HepG2 (cell line): ENCODE measurements at regions not wholly inside any gene's neighbourhood (a gene's known extent, or its start where the extent isn't known, plus 50 kb on each side); places are given as distances from the start of the nearest gene placed in this dataset.

Experiments used
- ATAC-seq: fragments of 200-7000 bp; cut with Tn5 transposase; 3 replicates; pipeline ENCODE4 v1.9.1; 2020; ENCODE audit warnings: mild to moderate bottlenecking, moderate library complexity
- BruUV-seq: library from RNA; stranded (reverse); fragments of 400-500 nt; replicated peaks from 2 replicates; lab custom pipeline; 2021; lab: Mats Ljungman, UMichigan
- CTCF ChIA-PET: fragments of 300-600 bp; formaldehyde crosslinking; extraction: SDS; loops from one replicate; lab custom pipeline; 2021; ENCODE audit warnings: low total read pairs, inconsistent platforms, low intra/inter-chr PET ratio; lab: Yijun Ruan, JAX
- POLR2A ChIA-PET: fragments of 350-600 bp; sonication (Branson Sonifier 250); formaldehyde crosslinking; loops from one replicate; lab custom pipeline; 2020; ENCODE audit warnings: antibody characterized with exemption, inconsistent platforms; lab: Yijun Ruan, JAX
- DNase-seq: peaks from one replicate; pipeline ENCODE4 v3.0.0-alpha.2; 2015; ENCODE audit warnings: low spot score
- FAIRE-seq: peaks from 3 replicates; lab custom pipeline; 2011; peaks lifted over from hg19 to GRCh38; lab: Jason Lieb, UNC
- H2AFZ ChIP-seq: one replicate; pipeline ENCODE4 v1.6.1; 2011; ENCODE audit warnings: low read length, inconsistent platforms
- H3K27ac ChIP-seq: fragments of 300-600 bp; 3 replicates; pipeline ENCODE4 v1.8.0; 2011; ENCODE audit warnings: mixed run types, mild to moderate bottlenecking, mixed read lengths, low read length, inconsistent platforms; ENCODE audit not compliant: insufficient read depth; ENCODE audit errors: extremely low read length
- H3K27me3 ChIP-seq, 2 experiments: fragments of 200-600 bp in 1 of 2; 2 replicates in 1 of 2; 3 replicates in 1 of 2; pipeline versions ENCODE4 v1.6.0 to v1.8.0; 2011; ENCODE audit warnings: low read length in 2 of 2, mild to moderate bottlenecking in 2 of 2, moderate library complexity in 2 of 2, inconsistent platforms in 1 of 2; ENCODE audit not compliant: insufficient read depth in 2 of 2, control insufficient read depth in 1 of 2
- H3K36me3 ChIP-seq, 2 experiments: fragments of 200-600 bp in 1 of 2; replicated peaks in 1 of 2; 2 replicates in 1 of 2; 3 replicates in 1 of 2; pipeline versions ENCODE4 v1.5.1 to v1.8.0; 2011; ENCODE audit warnings: low read length in 2 of 2, inconsistent platforms in 1 of 2; ENCODE audit not compliant: insufficient read depth in 2 of 2, control insufficient read depth in 1 of 2
- H3K4me1 ChIP-seq: 2 replicates; pipeline ENCODE4 v1.5.1; 2012; ENCODE audit warnings: low read length, inconsistent platforms; ENCODE audit not compliant: insufficient read depth
- H3K4me2 ChIP-seq: 2 replicates; pipeline ENCODE4 v1.6.0; 2011; ENCODE audit warnings: low read depth, low read length, inconsistent platforms
- H3K4me3 ChIP-seq, 3 experiments: fragments of 200-600 bp in 1 of 3; sonication (generic), shearing (Covaris generic) in 1 of 3; replicated peaks in 1 of 3; 2 replicates each; pipeline ENCODE4 v1.5.1; 2011 to 2016; ENCODE audit warnings: low read length in 3 of 3, inconsistent platforms in 2 of 3, low read depth in 2 of 3, mild to moderate bottlenecking in 2 of 3, control low read depth in 1 of 3, mixed read lengths in 1 of 3; ENCODE audit not compliant: insufficient read depth in 1 of 3
- H3K79me2 ChIP-seq: one replicate; pipeline ENCODE4 v1.6.1; 2011; ENCODE audit warnings: low read length, inconsistent platforms; ENCODE audit not compliant: insufficient read depth
- H3K9ac ChIP-seq: 2 replicates; pipeline ENCODE4 v1.6.0; 2011; ENCODE audit warnings: mild to moderate bottlenecking, low read depth, low read length, inconsistent platforms; ENCODE audit not compliant: insufficient read depth
- H3K9me3 ChIP-seq: 2 replicates; pipeline ENCODE4 v1.5.1; 2012; ENCODE audit warnings: mild to moderate bottlenecking, low read length
- H4K20me1 ChIP-seq: 2 replicates; pipeline ENCODE4 v1.6.0; 2011; ENCODE audit warnings: inconsistent platforms, mild to moderate bottlenecking, low read length, moderate library complexity; ENCODE audit not compliant: insufficient read depth
- ATF1 ChIP-seq: IDR thresholded peaks from 2 replicates; pipeline ENCODE4 v1.6.1; 2016; ENCODE audit warnings: mild to moderate bottlenecking, control low read depth
- CSRNP1 ChIP-seq: sonication (generic); formaldehyde crosslinking; IDR thresholded peaks from 2 replicates; pipeline ENCODE4 v1.8.1; 2023; ENCODE audit warnings: mild to moderate bottlenecking, missing genetic modification reagents
- GMEB2 ChIP-seq: IDR thresholded peaks from 2 replicates; pipeline ENCODE4 v1.6.1; 2016; ENCODE audit warnings: missing biosample characterization, missing genetic modification reagents, low read depth
- NKX3-1 ChIP-seq: sonication (generic); formaldehyde crosslinking; IDR thresholded peaks from 2 replicates; pipeline ENCODE4 v1.5.0; 2020; ENCODE audit warnings: missing genetic modification reagents
- ONECUT2 ChIP-seq: sonication (generic); formaldehyde crosslinking; IDR thresholded peaks from 2 replicates; pipeline ENCODE4 v1.4.0; 2020; ENCODE audit warnings: missing genetic modification reagents
- SETDB1 ChIP-seq: sonication (generic); formaldehyde crosslinking; IDR thresholded peaks from 2 replicates; pipeline ENCODE4 v1.5.1; 2020; ENCODE audit warnings: missing genetic modification reagents, mild to moderate bottlenecking, borderline replicate concordance
- SKI ChIP-seq: fragments of 450-650 bp; IDR thresholded peaks from one replicate; pipeline ENCODE4 v1.6.1; 2018; ENCODE audit warnings: mild to moderate bottlenecking; ENCODE audit not compliant: partially characterized antibody
- SMARCE1 ChIP-seq: fragments of 450-650 bp; IDR thresholded peaks from 2 replicates; pipeline ENCODE4 v1.6.1; 2017; ENCODE audit warnings: borderline replicate concordance
- ZBTB7A ChIP-seq: sonication (generic); formaldehyde crosslinking; IDR thresholded peaks from 2 replicates; pipeline ENCODE4 v1.8.0; 2022; ENCODE audit warnings: mild to moderate bottlenecking, missing genetic modification reagents
- ZFP1 ChIP-seq: IDR thresholded peaks from 2 replicates; pipeline ENCODE4 v1.6.1; 2016
- ZFX ChIP-seq: sonication (generic); formaldehyde crosslinking; IDR thresholded peaks from 2 replicates; pipeline ENCODE4 v1.4.0; 2020; ENCODE audit warnings: mild to moderate bottlenecking, low read depth, missing genetic modification reagents, moderate library complexity
- ZNF567 ChIP-seq: sonication (generic); formaldehyde crosslinking; IDR thresholded peaks from 2 replicates; pipeline ENCODE4 v1.8.1; 2023; ENCODE audit warnings: mild to moderate bottlenecking, missing genetic modification reagents, borderline replicate concordance
- WGBS: methylation state at CpG from one replicate; pipeline ENCODE4 v1.1.6; 2017; ENCODE audit warnings: low lambda C conversion rate; 5-methylcytosine and 5-hydroxymethylcytosine counted together
- in situ Hi-C: cut with HindIII; loops from 2 replicates; pipeline ENCODE4 v1.10.0; 2017; ENCODE audit warnings: low pct_unique_long_range_greater_than_20kb; ENCODE audit not compliant: extremely low pct_ligation_motif_present
- intact Hi-C: fragments of 100-400 bp; cut with micrococcal nuclease; formaldehyde crosslinking; loops from one replicate; pipeline ENCODE4 v1.10.0; 2022; ENCODE audit not compliant: unreplicated experiment
- TF ChIP-seq, protein P1 (sequence below): sonication (generic); formaldehyde crosslinking; IDR thresholded peaks from 2 replicates; pipeline ENCODE4 v1.4.0; 2020; ENCODE audit warnings: mild to moderate bottlenecking, missing genetic modification reagents, borderline replicate concordance
- TF ChIP-seq, protein P2 (sequence below): sonication (generic); formaldehyde crosslinking; IDR thresholded peaks from 2 replicates; pipeline ENCODE4 v1.5.1; 2020; ENCODE audit warnings: missing genetic modification reagents, mild to moderate bottlenecking, borderline replicate concordance

GRCh38 chr22:46077669-46078099, 72.6 kb upstream of the PPARA start:
- in situ Hi-C loops, result no loop called here
- no TSS peak for BruUV-seq

More at GRCh38 chr22:46077669-46078099, 72.6 kb upstream of the PPARA start:
- DNase-seq (no peak), ATAC-seq (no peak), FAIRE-seq (no peak)
- Histone ChIP-seq H3K4me1 (peaks cover 12% of the 10 kb centered on the region), H4K20me1 (no peaks in the 10 kb centered on the region), H3K9ac (no peak overlapping the region), H3K9me3 (no peaks in the 10 kb centered on the region), H3K36me3 (no peaks in the 10 kb centered on the region), H3K27ac (no peak overlapping the region), H3K4me2 (no peak overlapping the region), H2AFZ (no peak overlapping the region), H3K27me3 (peaks cover 15 to 72% of the 10 kb centered on the region in 2 experiments), H3K4me3 (no peak overlapping the region), H3K79me2 (no peaks in the 10 kb centered on the region)
- TF ChIP-seq CSRNP1 (CRISPR knock-in tag) (no peak), SMARCE1 (no peak), ONECUT2 (CRISPR knock-in tag) (no peak), ZFP1 (CRISPR knock-in tag) (no peak), ZFX (CRISPR knock-in tag) (no peak), ZBTB7A (no peak), ATF1 (no peak), NKX3-1 (CRISPR knock-in tag) (no peak), GMEB2 (no peak), ZNF567 (no peak), SKI (no peak), SETDB1 (no peak)
- TF ChIP-seq, protein P1, sequence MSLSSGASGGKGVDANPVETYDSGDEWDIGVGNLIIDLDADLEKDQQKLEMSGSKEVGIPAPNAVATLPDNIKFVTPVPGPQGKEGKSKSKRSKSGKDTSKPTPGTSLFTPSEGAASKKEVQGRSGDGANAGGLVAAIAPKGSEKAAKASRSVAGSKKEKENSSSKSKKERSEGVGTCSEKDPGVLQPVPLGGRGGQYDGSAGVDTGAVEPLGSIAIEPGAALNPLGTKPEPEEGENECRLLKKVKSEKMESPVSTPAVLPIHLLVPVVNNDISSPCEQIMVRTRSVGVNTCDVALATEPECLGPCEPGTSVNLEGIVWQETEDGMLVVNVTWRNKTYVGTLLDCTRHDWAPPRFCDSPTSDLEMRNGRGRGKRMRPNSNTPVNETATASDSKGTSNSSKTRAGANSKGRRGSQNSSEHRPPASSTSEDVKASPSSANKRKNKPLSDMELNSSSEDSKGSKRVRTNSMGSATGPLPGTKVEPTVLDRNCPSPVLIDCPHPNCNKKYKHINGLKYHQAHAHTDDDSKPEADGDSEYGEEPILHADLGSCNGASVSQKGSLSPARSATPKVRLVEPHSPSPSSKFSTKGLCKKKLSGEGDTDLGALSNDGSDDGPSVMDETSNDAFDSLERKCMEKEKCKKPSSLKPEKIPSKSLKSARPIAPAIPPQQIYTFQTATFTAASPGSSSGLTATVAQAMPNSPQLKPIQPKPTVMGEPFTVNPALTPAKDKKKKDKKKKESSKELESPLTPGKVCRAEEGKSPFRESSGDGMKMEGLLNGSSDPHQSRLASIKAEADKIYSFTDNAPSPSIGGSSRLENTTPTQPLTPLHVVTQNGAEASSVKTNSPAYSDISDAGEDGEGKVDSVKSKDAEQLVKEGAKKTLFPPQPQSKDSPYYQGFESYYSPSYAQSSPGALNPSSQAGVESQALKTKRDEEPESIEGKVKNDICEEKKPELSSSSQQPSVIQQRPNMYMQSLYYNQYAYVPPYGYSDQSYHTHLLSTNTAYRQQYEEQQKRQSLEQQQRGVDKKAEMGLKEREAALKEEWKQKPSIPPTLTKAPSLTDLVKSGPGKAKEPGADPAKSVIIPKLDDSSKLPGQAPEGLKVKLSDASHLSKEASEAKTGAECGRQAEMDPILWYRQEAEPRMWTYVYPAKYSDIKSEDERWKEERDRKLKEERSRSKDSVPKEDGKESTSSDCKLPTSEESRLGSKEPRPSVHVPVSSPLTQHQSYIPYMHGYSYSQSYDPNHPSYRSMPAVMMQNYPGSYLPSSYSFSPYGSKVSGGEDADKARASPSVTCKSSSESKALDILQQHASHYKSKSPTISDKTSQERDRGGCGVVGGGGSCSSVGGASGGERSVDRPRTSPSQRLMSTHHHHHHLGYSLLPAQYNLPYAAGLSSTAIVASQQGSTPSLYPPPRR (CRISPR knock-in tag), result no peak
- TF ChIP-seq, protein P2, sequence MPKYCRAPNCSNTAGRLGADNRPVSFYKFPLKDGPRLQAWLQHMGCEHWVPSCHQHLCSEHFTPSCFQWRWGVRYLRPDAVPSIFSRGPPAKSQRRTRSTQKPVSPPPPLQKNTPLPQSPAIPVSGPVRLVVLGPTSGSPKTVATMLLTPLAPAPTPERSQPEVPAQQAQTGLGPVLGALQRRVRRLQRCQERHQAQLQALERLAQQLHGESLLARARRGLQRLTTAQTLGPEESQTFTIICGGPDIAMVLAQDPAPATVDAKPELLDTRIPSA (CRISPR knock-in tag), result no peak
- ChIA-PET POLR2A (no interaction called here), CTCF (no interaction called here)
- 67% methylated on average over 12 of the region's 12 CpGs for WGBS
- intact Hi-C loops, result no loop called here
